HCT116 (cell line): ENCODE measurements at regions not wholly inside any gene's neighbourhood (a gene's known extent, or its start where the extent isn't known, plus 50 kb on each side); places are given as distances from the start of the nearest gene placed in this dataset.
A peak's percentile ranks its signal among the peaks of the same experiment; 100 is the strongest.

ENCODE experiments used
- ATAC-seq: fragments of 200-7000 bp; cut with Tn5 transposase; 2 replicates; pipeline ENCODE4 v1.9.1; 2020; ENCODE audit warnings: mild to moderate bottlenecking, moderate library complexity
- BruUV-seq: library from RNA; stranded (reverse); fragments of 400-500 nt; replicated peaks from 2 replicates; lab custom pipeline; 2021; lab: Mats Ljungman, UMichigan
- CTCF ChIA-PET: fragments of 300-600 bp; sonication (Branson Sonifier 250); formaldehyde crosslinking; loops from one replicate; lab custom pipeline; 2021; ENCODE audit warnings: antibody characterized with exemption; lab: Charles Lee
- POLR2A ChIA-PET: fragments of 300-600, 350-600 bp; sonication (Branson Sonifier 250); formaldehyde crosslinking; loops from one replicate; lab custom pipeline; 2021; ENCODE audit warnings: antibody characterized with exemption; lab: Charles Lee
- RAD21 ChIA-PET, 2 experiments: fragments of 300-600 bp; sonication (Branson Sonifier 250); formaldehyde crosslinking; loops; one replicate each; lab custom pipeline; 2023; ENCODE audit warnings: low total read pairs in 2 of 2; ENCODE audit not compliant: uncharacterized antibody in 2 of 2, unreplicated experiment in 2 of 2, low non-redundant PET in 1 of 2; lab: Charles Lee
- DNase-seq: peaks from one replicate; pipeline ENCODE4 v3.0.0-alpha.2; 2010; ENCODE audit warnings: low read depth, low spot score
- H2AFZ ChIP-seq: fragments of 200-600 bp; shearing (Covaris generic), sonication (generic); 2 replicates; pipeline ENCODE4 v1.6.1; 2017; ENCODE audit warnings: low read depth, mixed run types, mixed read lengths, antibody characterized with exemption, low read length; ENCODE audit not compliant: poor library complexity, severe bottlenecking
- H3K27ac ChIP-seq: 2 replicates; pipeline ENCODE4 v1.5.1; 2012; ENCODE audit warnings: low read depth, low read length
- H3K27me3 ChIP-seq: fragments of 200-600 bp; sonication (generic); 2 replicates; pipeline ENCODE4 v1.6.1; 2016; ENCODE audit warnings: mixed run types, low read length, mixed read lengths; ENCODE audit not compliant: insufficient read depth
- H3K36me3 ChIP-seq, 2 experiments: fragments of 200-500 bp in 1 of 2; fragments of 200-600 bp in 1 of 2; sonication (Bioruptor generic) in 1 of 2; sonication (generic) in 1 of 2; 2 replicates each; pipeline versions ENCODE4 v1.5.1 to v1.6.1; 2014 to 2016; ENCODE audit warnings: low read length in 2 of 2, inconsistent platforms in 1 of 2, mixed read lengths in 1 of 2, mixed run types in 1 of 2; ENCODE audit not compliant: insufficient read depth in 2 of 2, control insufficient read depth in 1 of 2
- H3K4me1 ChIP-seq, 2 experiments: fragments of 200-600 bp in 1 of 2; sonication (generic) in 1 of 2; 2 replicates each; pipeline versions ENCODE4 v1.5.1 to v1.6.1; 2012 to 2017; ENCODE audit warnings: low read length in 2 of 2, inconsistent platforms in 1 of 2, mild to moderate bottlenecking in 1 of 2, mixed read lengths in 1 of 2, mixed run types in 1 of 2, moderate library complexity in 1 of 2; ENCODE audit not compliant: insufficient read depth in 2 of 2, control insufficient read depth in 1 of 2
- H3K4me2 ChIP-seq: fragments of 200-600 bp; sonication (generic); 2 replicates; pipeline ENCODE4 v1.6.1; 2017; ENCODE audit warnings: mixed run types, low read length, mixed read lengths
- H3K4me3 ChIP-seq, 2 experiments: fragments of 200-600 bp in 1 of 2; sonication (generic) in 1 of 2; replicated peaks in 1 of 2; 2 replicates each; pipeline ENCODE4 v1.5.1; 2011 to 2016; ENCODE audit warnings: low read length in 2 of 2, control low read depth in 1 of 2, low read depth in 1 of 2, mild to moderate bottlenecking in 1 of 2, mixed read lengths in 1 of 2, mixed run types in 1 of 2
- H3K79me2 ChIP-seq: fragments of 200-600 bp; sonication (generic); 2 replicates; pipeline ENCODE4 v1.6.1; 2017; ENCODE audit warnings: mild to moderate bottlenecking, mixed run types, low read length, moderate library complexity, mixed read lengths; ENCODE audit not compliant: insufficient read depth
- H3K9ac ChIP-seq: fragments of 200-600 bp; sonication (generic); 2 replicates; pipeline ENCODE4 v1.6.1; 2016; ENCODE audit warnings: low read length, mixed read lengths
- H3K9me2 ChIP-seq: fragments of 200-600 bp; sonication (generic), shearing (Covaris generic); 2 replicates; pipeline ENCODE4 v1.6.1; 2017; ENCODE audit warnings: mixed run types, mild to moderate bottlenecking, moderate library complexity; ENCODE audit not compliant: insufficient read depth
- H3K9me3 ChIP-seq, 2 experiments: fragments of 200-500 bp in 1 of 2; fragments of 200-600 bp in 1 of 2; sonication (Bioruptor generic) in 1 of 2; sonication (generic) in 1 of 2; 2 replicates each; pipeline ENCODE4 v1.6.1; 2014 to 2017; ENCODE audit warnings: low read length in 2 of 2, mixed read lengths in 2 of 2, inconsistent platforms in 1 of 2, low read depth in 1 of 2, mild to moderate bottlenecking in 1 of 2, mixed run types in 1 of 2, moderate library complexity in 1 of 2; ENCODE audit not compliant: control insufficient read depth in 1 of 2, insufficient read depth in 1 of 2
- H4K20me1 ChIP-seq: fragments of 200-600 bp; sonication (generic), shearing (Covaris generic); 2 replicates; pipeline ENCODE4 v1.6.1; 2017; ENCODE audit warnings: mixed run types, mild to moderate bottlenecking, moderate library complexity; ENCODE audit not compliant: insufficient read depth
- ELF1 ChIP-seq: IDR thresholded peaks from 2 replicates; pipeline ENCODE4 v1.6.1; 2012; ENCODE audit warnings: low read depth, borderline replicate concordance
- EZH2phosphoT487 ChIP-seq: fragments of 200-600 bp; IDR thresholded peaks from 2 replicates; pipeline ENCODE4 v1.6.1; 2018; ENCODE audit warnings: antibody characterized with exemption, borderline replicate concordance
- FOSL1 ChIP-seq: IDR thresholded peaks from 2 replicates; pipeline ENCODE4 v1.6.1; 2012; ENCODE audit warnings: low read depth
- JUND ChIP-seq: IDR thresholded peaks from 2 replicates; pipeline ENCODE4 v1.6.1; 2012
- POLR2A ChIP-seq: IDR thresholded peaks from 2 replicates; pipeline ENCODE4 v1.7.0; 2011; ENCODE audit warnings: borderline replicate concordance; ENCODE audit not compliant: insufficient read depth, insufficient read length; ENCODE audit errors: extremely low read depth
- REST ChIP-seq: IDR thresholded peaks from 2 replicates; pipeline ENCODE4 v1.6.1; 2012; ENCODE audit warnings: low read depth
- SIN3A ChIP-seq: IDR thresholded peaks from 2 replicates; pipeline ENCODE4 v1.6.1; 2012; ENCODE audit warnings: low read depth
- SP1 ChIP-seq: IDR thresholded peaks from 2 replicates; pipeline ENCODE4 v1.6.1; 2012; ENCODE audit warnings: low read depth
- TCF7L2 ChIP-seq: IDR thresholded peaks from 2 replicates; pipeline ENCODE4 v1.7.0; 2011; ENCODE audit warnings: borderline replicate concordance, inconsistent platforms; ENCODE audit not compliant: insufficient read depth, insufficient read length; ENCODE audit errors: extremely low read depth
- ZFX ChIP-seq: fragments of 450-650 bp; IDR thresholded peaks from 2 replicates; pipeline ENCODE4 v1.6.1; 2017
- intact Hi-C: fragments of 100-400 bp; cut with micrococcal nuclease; formaldehyde crosslinking; loops from 2 replicates; pipeline ENCODE4 v1.10.0; 2022
- TF ChIP-seq, protein P1 (sequence below), 3 experiments: fragments of 200-600 bp in 1 of 3; sonication (generic) in 1 of 3; IDR thresholded peaks in 2 of 3; conservative IDR thresholded peaks in 1 of 3; 2 replicates each; pipeline ENCODE4 v1.5.1; 2012 to 2017; ENCODE audit warnings: low read depth in 2 of 3, low read length in 2 of 3, antibody characterized with exemption in 1 of 3, borderline replicate concordance in 1 of 3, control low read depth in 1 of 3, mild to moderate bottlenecking in 1 of 3, mixed read lengths in 1 of 3, mixed run types in 1 of 3, moderate library complexity in 1 of 3; ENCODE audit not compliant: insufficient read depth in 1 of 3
- TF ChIP-seq, protein P2 (sequence below): IDR thresholded peaks from 2 replicates; pipeline ENCODE4 v1.6.1; 2011; ENCODE audit warnings: mild to moderate bottlenecking, low read length, moderate library complexity; ENCODE audit not compliant: insufficient replicate concordance; ENCODE audit errors: extremely low read depth

GRCh38 chrX:81957900-81958545, 756.1 kb downstream of the SH3BGRL start:
- TF ChIP-seq EZH2phosphoT487 (no peak), FOSL1 (no peak)
- TF ChIP-seq, protein P1, sequence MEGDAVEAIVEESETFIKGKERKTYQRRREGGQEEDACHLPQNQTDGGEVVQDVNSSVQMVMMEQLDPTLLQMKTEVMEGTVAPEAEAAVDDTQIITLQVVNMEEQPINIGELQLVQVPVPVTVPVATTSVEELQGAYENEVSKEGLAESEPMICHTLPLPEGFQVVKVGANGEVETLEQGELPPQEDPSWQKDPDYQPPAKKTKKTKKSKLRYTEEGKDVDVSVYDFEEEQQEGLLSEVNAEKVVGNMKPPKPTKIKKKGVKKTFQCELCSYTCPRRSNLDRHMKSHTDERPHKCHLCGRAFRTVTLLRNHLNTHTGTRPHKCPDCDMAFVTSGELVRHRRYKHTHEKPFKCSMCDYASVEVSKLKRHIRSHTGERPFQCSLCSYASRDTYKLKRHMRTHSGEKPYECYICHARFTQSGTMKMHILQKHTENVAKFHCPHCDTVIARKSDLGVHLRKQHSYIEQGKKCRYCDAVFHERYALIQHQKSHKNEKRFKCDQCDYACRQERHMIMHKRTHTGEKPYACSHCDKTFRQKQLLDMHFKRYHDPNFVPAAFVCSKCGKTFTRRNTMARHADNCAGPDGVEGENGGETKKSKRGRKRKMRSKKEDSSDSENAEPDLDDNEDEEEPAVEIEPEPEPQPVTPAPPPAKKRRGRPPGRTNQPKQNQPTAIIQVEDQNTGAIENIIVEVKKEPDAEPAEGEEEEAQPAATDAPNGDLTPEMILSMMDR (IDR thresholded peaks at IDR 0.05 in 2 of 3, conservative IDR thresholded peaks at IDR 0.05 in 1 of 3; ENCODE audit: borderline replicate concordance in 1 of 3, insufficient read depth in 1 of 3, low read depth in 2 of 3, low read length in 2 of 3) = 0 out of 6 replicates have a peak, but pooled peaks of 1 of the 3 experiments have one; percentile 9
- Histone ChIP-seq H3K4me2 (no peak overlapping the region), H3K9ac (no peak overlapping the region), H3K36me3 (no peaks in the 10 kb centered on the region), H3K27me3 (no peaks in the 10 kb centered on the region), H2AFZ (no peak overlapping the region), H3K9me2 (no peaks in the 10 kb centered on the region), H3K9me3 (no peaks in the 10 kb centered on the region; a peak in 1 of 4 replicates), H3K27ac (no peak overlapping the region), H3K4me1 (no peaks in the 10 kb centered on the region), H3K4me3 (no peak overlapping the region), H3K79me2 (no peaks in the 10 kb centered on the region), H4K20me1 (no peaks in the 10 kb centered on the region)
- no peak for ATAC-seq
- intact Hi-C loops = no loop called here
- ChIA-PET CTCF (interaction anchor here (1.0 to 1.1 kb wide), 2 partner anchors 24 to 719 kb away, joined by 3 to 4 read pairs; no protein-coding TSS in a partner anchor), RAD21 (no interaction called here), POLR2A (no interaction called here)
- no TSS peak for BruUV-seq
- DNase-seq = no peak

- CTCF ChIA-PET = no interaction called here
- TF ChIP-seq REST (no peak), TCF7L2 (no peak), JUND (no peak), POLR2A (no peak), SIN3A (no peak), ELF1 (no peak), FOSL1 (no peak), ZFX (no peak), SP1 (no peak)
- TF ChIP-seq, protein P2, sequence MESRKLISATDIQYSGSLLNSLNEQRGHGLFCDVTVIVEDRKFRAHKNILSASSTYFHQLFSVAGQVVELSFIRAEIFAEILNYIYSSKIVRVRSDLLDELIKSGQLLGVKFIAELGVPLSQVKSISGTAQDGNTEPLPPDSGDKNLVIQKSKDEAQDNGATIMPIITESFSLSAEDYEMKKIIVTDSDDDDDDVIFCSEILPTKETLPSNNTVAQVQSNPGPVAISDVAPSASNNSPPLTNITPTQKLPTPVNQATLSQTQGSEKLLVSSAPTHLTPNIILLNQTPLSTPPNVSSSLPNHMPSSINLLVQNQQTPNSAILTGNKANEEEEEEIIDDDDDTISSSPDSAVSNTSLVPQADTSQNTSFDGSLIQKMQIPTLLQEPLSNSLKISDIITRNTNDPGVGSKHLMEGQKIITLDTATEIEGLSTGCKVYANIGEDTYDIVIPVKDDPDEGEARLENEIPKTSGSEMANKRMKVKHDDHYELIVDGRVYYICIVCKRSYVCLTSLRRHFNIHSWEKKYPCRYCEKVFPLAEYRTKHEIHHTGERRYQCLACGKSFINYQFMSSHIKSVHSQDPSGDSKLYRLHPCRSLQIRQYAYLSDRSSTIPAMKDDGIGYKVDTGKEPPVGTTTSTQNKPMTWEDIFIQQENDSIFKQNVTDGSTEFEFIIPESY = no peak
These were observed 758.1 kb downstream of the SH3BGRL start for GRCh38 chrX:81959964-81960363.

More at GRCh38 chrX:81959964-81960363, 758.1 kb downstream of the SH3BGRL start:
- H3K9me2 ChIP-seq = no peaks in the 10 kb centered on the region
- H3K27me3 ChIP-seq = no peaks in the 10 kb centered on the region
- POLR2A ChIA-PET = no interaction called here
- RAD21 ChIA-PET = no interaction called here
- no TSS peak for BruUV-seq
- no peaks in the 10 kb centered on the region for H3K4me1 ChIP-seq
- ATAC-seq (no peak), DNase-seq (no peak)
- H3K4me3 ChIP-seq = no peak overlapping the region
- H3K4me2 ChIP-seq = no peak overlapping the region
- no peaks in the 10 kb centered on the region for H4K20me1 ChIP-seq
- no peak overlapping the region for H2AFZ ChIP-seq
- no peak overlapping the region for H3K9ac ChIP-seq
- no peak overlapping the region for H3K27ac ChIP-seq
- H3K9me3 ChIP-seq = no peaks in the 10 kb centered on the region
- no peaks in the 10 kb centered on the region for H3K79me2 ChIP-seq
- H3K36me3 ChIP-seq = no peaks in the 10 kb centered on the region
- intact Hi-C loops = no loop called here
